Hematopoietic multipotent progenitor cell treated with erythropoietin and hydrocortisone succinate and interleukin-3 and kit ligand, for 6 days (in vitro differentiated cells): ENCODE measurements at regions not wholly inside any gene's neighbourhood (a gene's known extent, or its start where the extent isn't known, plus 50 kb on each side); places are given as distances from the start of the nearest gene placed in this dataset.
A peak's percentile ranks its signal among the peaks of the same experiment; 100 is the strongest.

ENCODE experiments used
- DNase-seq: peaks from one replicate; pipeline ENCODE4 v3.0.0-alpha.2; 2015

DNA sequence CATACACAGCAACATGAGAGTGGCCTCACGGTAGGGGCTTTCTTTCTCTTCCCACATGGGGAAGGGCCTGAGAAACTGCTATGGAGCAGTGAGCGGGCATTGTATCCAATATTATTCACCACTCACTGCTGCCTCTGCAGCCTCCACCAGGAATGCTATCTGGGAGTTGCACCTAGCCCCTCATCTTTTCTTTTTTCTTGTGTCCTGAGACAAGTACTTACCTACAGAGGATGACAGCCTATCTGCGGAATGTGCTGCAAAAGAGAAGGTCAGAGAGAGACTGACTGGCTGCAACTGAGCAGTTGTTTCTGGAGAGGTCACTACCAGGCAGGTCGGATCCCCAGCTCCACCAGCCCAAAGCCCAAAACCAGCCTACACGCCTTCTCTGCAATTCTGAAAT lies 52.1 kb upstream of the HTATIP2 start:
- DNase-seq: no peak

GRCh38 chr11:20310596-20311394 lies 52.7 kb upstream of the HTATIP2 start:
- no peak for DNase-seq

- DNase-seq: no peak
Measured at GRCh38 chr11:20310137-20310536, 53.4 kb upstream of the HTATIP2 start.

- no peak for DNase-seq
Measured at GRCh38 chr11:20309231-20310025, 54.1 kb upstream of the HTATIP2 start.

GRCh38 chr11:20308601-20309000 lies 54.9 kb upstream of the HTATIP2 start:
- DNase-seq: peak; percentile 1

GRCh38 chr11:20303391-20303965 lies 60.0 kb upstream of the HTATIP2 start:
- no peak for DNase-seq

- DNase-seq: no peak
Measured at GRCh38 chr11:20293992-20294391, 69.5 kb upstream of the HTATIP2 start.

- DNase-seq: no peak
Measured at GRCh38 chr11:20293531-20293930, 70.0 kb upstream of the HTATIP2 start.

GRCh38 chr11:20289732-20290131 lies 73.8 kb upstream of the HTATIP2 start:
- DNase-seq: no peak

GRCh38 chr11:20283475-20283874 lies 80.0 kb upstream of the HTATIP2 start:
- DNase-seq: no peak

- no peak for DNase-seq
Measured at GRCh38 chr11:20278727-20279126, 84.8 kb upstream of the HTATIP2 start.

DNA sequence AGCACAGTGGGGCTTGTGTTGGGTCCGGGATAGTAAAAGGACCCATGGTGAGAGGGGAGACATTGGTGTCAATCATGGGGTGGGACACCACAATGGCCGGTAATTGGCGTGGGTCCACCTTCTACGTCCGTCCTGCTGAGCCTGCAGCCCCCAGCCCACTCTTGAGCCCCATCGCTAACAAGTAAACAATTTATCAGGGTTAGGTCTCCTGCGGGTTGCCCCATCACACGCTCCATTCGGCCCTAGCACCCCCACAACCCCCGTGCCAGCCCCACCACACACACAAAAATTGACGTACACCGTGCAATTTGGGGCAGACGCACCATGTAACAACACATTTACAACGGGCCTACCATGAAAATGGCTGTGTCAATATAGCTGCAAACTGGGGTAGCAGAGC lies 86.5 kb upstream of the HTATIP2 start:
- no peak for DNase-seq

DNA sequence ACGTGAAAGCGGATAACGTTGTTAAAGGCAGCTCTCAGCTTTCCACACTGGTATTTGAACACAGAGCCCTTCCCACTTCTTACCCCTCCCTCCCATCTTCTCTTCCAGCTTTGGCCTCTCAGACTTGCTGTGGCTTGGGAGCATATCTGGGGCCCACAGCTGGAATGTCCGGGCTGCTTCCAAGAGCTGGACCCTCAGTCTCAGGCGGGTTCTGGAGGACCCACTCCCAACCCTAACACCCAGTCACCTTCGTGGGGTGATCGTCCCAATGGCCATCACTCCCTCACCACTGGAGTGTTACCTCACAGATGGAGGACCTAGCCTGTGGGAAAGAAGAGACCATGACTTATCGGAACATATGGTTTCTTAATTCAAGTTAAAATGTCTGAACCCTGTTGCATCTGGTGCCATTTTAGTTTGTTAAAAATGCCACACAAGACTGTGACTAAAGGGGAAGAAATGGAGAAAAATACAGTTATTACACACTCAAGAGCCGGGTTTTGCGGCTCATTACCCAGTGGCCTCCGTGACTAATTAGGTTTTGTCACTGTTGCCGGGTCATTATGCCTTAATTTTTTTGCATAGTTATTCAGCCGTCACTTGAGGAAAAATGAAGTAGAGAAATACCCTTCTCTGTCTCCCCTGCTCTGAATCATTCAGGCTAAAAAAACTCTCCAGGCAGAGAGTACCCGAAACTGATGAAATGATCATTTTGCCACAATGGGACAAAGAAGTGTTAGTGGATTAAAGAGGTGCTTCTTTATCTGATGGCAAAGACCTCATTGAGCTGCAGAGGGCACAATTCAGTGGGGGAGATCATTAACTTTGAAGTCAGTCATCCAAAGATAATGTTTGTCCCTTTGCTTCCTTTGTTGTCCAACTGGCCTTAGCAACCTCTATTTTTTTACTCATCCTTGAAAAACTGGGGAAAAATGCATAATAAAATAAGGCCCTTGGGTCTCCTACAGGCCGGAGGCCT lies 87.2 kb upstream of the HTATIP2 start:
- no peak for DNase-seq

DNA sequence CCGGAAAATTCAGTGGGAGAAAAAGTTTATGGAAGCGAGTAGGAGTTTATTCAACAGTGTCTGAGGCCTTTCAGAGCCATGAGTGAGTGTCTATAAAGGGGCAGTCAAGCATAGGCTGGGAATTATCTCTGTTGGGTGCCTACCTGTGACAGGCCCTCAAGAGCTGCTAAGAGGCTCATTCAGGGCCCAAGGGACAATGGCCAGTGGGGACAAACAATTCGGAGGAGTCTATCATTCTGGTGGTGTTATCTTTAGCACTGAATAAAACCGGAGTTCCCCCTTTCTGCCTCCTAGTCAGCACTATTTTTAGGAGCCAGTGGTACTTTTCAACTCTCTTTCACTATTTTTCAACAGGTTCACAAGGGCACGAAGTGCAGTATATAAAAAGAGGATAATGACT lies 89.5 kb upstream of the HTATIP2 start:
- DNase-seq: no peak

DNA sequence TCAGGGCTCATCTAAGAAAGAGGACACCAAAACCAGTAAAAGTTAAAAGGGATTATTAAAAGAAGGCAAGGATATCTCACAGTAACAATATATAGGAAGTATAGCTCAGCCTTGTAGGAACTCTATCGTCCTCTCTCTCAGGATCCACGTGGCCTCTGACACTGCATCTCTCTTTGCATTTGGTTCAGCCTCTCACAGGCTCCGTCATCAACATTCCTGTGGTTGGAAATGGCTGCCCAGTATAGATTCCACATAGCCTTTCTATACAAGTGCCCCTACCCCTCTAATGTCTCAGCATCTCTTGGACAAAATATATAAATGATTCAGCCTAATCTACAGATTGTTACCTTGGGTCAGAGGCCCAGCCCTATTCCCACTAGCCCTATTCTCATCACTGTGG lies 101.3 kb upstream of the DBX1 start:
- DNase-seq: no peak

- no peak for DNase-seq
Measured at GRCh38 chr11:20260307-20260706, 100.0 kb upstream of the DBX1 start.

GRCh38 chr11:20259506-20259905 lies 99.2 kb upstream of the DBX1 start:
- DNase-seq: no peak

DNA sequence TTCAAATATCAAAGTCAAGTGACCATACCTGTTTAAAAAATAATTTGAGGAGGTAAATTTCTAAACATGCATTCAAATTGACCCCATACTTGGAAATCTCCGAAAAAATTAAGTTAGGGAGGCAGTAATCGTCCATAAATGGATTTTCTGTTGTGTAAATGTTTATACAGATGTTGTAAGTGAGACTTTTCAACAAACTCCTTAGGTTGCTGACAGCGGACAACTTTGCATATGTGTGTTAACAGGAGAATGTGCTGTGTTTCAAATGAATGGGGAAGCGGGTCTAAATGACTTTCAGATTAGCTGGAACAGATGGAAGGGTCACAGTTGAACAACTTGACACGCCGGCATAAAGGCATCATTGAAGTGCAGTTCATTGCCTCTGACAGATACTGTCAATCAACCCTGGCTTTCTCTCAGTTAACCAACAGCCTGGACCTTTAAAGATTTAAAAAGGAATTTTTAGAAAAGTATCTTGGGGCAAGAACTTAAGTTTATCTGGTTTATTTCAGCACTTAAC lies 98.2 kb upstream of the DBX1 start:
- no peak for DNase-seq

- DNase-seq: no peak
Measured at GRCh38 chr11:20256925-20257324, 96.7 kb upstream of the DBX1 start.

GRCh38 chr11:20253796-20254195 lies 93.5 kb upstream of the DBX1 start:
- no peak for DNase-seq

GRCh38 chr11:20251496-20251895 lies 91.2 kb upstream of the DBX1 start:
- DNase-seq: no peak

- no peak for DNase-seq
Measured at GRCh38 chr11:20250644-20251247, 90.5 kb upstream of the DBX1 start.
